MM.1S (cell line): ENCODE measurements at regions not wholly inside any gene's neighbourhood (a gene's known extent, or its start where the extent isn't known, plus 50 kb on each side); places are given as distances from the start of the nearest gene placed in this dataset.

Experiments used
- EZH2 ChIP-seq: fragments of 300-600 bp; sonication (generic); optimal IDR thresholded peaks from 2 replicates; pipeline ENCODE3; 2017; ENCODE audit warnings: low read depth, mild to moderate bottlenecking, antibody characterized with exemption, low read length, mixed read lengths
- EZH2phosphoT487 ChIP-seq: fragments of 300-600 bp; sonication (generic); IDR thresholded peaks from 2 replicates; pipeline ENCODE4 v1.6.1; 2018; ENCODE audit warnings: antibody characterized with exemption, low read length
- TF ChIP-seq, protein P1 (sequence below): fragments of 300-600 bp; sonication (generic); IDR thresholded peaks from 2 replicates; pipeline ENCODE4 v1.5.1; 2016; ENCODE audit warnings: antibody characterized with exemption, low read length, mixed read lengths

- TF ChIP-seq EZH2 (no peak), EZH2phosphoT487 (no peak)
- TF ChIP-seq, protein P1, sequence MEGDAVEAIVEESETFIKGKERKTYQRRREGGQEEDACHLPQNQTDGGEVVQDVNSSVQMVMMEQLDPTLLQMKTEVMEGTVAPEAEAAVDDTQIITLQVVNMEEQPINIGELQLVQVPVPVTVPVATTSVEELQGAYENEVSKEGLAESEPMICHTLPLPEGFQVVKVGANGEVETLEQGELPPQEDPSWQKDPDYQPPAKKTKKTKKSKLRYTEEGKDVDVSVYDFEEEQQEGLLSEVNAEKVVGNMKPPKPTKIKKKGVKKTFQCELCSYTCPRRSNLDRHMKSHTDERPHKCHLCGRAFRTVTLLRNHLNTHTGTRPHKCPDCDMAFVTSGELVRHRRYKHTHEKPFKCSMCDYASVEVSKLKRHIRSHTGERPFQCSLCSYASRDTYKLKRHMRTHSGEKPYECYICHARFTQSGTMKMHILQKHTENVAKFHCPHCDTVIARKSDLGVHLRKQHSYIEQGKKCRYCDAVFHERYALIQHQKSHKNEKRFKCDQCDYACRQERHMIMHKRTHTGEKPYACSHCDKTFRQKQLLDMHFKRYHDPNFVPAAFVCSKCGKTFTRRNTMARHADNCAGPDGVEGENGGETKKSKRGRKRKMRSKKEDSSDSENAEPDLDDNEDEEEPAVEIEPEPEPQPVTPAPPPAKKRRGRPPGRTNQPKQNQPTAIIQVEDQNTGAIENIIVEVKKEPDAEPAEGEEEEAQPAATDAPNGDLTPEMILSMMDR: no peak
These were observed 87.5 kb upstream of the CBLB start for GRCh38 chr3:105956306-105956705.
